Epithelial cell of proximal tubule (primary cell): ENCODE measurements at regions not wholly inside any gene's neighbourhood (a gene's known extent, or its start where the extent isn't known, plus 50 kb on each side); places are given as distances from the start of the nearest gene placed in this dataset.
A peak's percentile ranks its signal among the peaks of the same experiment; 100 is the strongest.
"Not testable (repeated sequence)": the region's sequence is repeated elsewhere in the genome, so short reads cannot be mapped to it uniquely, and the experiment has no call there.

Source experiments
- DNase-seq: peaks from one replicate; pipeline ENCODE4 v3.0.0-alpha.2; 2011; ENCODE audit warnings: low read depth
- H3K4me3 ChIP-seq: 2 replicates; pipeline ENCODE4 v1.5.1; 2011; ENCODE audit warnings: low read depth, mild to moderate bottlenecking, low read length
- TF ChIP-seq, protein P1 (sequence below): conservative IDR thresholded peaks from 2 replicates; pipeline ENCODE4 v1.5.1; 2012; ENCODE audit warnings: low read depth, mild to moderate bottlenecking, low read length

DNA sequence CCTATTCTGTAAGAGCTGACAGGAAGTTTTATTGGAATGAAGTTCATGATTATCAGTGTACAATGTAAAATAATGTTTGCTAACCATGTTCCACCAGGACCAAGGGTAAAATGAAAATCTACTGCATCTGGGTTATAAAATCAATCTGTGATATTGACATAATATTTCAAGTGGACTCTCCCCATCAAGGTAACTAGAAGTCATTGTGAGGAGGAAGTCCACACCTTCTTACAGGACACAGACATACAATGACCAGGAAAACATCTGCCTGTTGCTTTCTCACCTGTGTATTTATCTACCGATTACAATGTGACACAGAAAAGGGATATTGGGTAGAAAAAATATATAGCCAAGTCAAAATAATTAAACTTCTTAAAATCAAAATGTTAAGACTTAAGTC, 140.7 kb upstream of the RFC3 start:
- no peak for DNase-seq
- TF ChIP-seq, protein P1, sequence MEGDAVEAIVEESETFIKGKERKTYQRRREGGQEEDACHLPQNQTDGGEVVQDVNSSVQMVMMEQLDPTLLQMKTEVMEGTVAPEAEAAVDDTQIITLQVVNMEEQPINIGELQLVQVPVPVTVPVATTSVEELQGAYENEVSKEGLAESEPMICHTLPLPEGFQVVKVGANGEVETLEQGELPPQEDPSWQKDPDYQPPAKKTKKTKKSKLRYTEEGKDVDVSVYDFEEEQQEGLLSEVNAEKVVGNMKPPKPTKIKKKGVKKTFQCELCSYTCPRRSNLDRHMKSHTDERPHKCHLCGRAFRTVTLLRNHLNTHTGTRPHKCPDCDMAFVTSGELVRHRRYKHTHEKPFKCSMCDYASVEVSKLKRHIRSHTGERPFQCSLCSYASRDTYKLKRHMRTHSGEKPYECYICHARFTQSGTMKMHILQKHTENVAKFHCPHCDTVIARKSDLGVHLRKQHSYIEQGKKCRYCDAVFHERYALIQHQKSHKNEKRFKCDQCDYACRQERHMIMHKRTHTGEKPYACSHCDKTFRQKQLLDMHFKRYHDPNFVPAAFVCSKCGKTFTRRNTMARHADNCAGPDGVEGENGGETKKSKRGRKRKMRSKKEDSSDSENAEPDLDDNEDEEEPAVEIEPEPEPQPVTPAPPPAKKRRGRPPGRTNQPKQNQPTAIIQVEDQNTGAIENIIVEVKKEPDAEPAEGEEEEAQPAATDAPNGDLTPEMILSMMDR, result no peak
- H3K4me3 ChIP-seq, result no peak overlapping the region

DNA sequence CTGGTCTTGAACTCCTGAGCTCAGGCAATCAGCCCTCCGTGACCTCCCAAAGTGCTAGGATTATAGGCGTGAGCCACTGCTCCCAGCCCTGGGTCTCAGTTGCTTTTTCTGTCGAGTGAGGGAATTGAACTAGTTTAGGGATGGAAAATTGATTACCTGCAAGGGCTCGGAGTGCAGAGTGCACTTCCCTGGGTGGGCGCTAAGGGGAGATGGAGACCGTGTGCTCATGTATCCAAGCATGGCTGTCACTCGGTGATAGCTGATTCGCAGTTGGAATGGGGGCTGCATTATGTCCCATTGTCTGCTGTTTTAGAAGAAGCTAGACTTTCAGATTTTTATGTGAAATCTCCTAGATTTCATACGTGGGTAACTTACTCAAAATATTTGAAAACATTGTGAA, 139.9 kb upstream of the RFC3 start:
- H3K4me3 ChIP-seq, result no peak overlapping the region
- DNase-seq, result no peak
- TF ChIP-seq, protein P1, result no peak

DNA sequence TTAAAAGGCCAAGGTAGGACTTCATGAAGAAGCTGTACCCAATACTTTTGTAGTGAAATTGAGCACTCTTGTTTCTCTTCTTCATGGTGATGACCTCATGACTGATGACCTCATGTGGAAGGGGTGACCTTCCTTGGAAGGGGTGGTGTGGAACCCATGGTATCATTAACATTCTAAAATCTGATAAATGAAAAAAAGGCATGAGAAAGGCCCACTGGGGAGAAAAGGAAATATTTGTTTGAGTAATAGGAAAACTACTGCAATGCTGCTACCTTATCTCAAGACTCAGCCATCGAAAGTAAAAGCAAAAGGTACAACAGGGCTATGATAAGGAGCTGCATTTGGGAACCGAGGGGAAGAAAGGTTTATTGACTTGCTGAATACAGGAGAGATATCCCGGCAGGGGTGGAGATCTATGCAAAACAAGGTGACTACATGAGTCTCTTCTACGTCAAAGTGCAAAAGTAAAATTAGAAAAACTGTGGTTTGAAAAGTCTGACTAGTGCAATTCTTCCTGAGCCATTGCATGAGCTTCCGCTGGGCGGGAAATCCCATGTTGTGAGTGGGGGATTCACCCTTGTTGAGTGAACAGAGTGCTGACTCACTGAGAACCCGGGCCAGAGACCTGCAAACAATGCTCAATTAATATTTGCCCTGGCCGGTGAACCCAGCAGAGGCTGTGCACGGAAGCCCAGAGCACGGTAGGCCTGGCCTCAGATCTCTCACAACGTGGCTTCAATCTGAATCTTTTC, 138.9 kb upstream of the RFC3 start:
- peak; percentile 80 for DNase-seq
- H3K4me3 ChIP-seq, result no peak overlapping the region
- TF ChIP-seq, protein P1, result no peak

DNA sequence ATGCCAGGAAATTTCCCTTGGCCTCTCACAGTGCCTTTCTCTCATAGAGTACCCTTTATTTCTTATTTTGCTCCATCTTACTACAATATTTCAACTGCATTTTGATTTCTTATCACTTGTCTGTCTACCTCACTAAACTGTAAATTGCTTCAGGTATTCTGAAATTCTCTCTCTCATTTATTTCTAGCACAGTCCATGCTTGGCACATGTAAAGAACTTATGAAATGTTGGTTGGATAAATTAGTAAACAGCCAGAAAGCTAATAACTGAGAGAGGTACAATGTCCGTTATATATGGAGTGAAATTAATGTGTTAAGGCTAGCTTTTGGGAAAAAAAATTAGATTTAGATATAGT, 138.3 kb upstream of the RFC3 start:
- H3K4me3 ChIP-seq, result no peak overlapping the region
- TF ChIP-seq, protein P1, result no peak
- DNase-seq, result no peak

DNA sequence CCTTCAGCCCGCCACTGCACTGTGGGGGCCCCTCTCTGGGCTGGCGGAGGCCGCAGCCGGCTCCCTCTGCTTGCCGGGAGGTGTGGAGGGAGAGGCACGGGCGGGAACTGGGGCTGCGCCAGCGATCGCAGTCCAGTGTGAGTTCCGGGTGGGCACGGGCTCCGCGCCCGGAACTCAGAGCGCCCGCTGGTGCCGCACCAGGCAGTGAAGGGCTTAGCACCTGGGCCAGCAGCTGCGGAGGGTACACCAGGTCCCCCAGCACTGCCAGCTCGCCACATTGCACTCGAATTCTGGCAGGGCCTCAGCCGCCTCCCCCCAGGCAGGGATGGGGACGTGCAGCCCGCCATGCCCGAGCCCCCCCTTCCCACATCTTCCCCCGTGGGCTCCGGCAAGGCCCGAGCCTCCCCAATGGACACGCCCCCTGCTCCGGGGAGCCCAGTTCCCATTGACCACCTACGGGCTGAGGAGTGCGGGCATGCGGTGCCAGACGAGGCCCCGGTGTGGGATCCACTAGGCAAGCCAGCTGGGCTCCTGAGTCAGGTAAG, 135.9 kb upstream of the RFC3 start:
- no peak for DNase-seq
- H3K4me3 ChIP-seq, result no peak overlapping the region
- TF ChIP-seq, protein P1, result no peak

DNA sequence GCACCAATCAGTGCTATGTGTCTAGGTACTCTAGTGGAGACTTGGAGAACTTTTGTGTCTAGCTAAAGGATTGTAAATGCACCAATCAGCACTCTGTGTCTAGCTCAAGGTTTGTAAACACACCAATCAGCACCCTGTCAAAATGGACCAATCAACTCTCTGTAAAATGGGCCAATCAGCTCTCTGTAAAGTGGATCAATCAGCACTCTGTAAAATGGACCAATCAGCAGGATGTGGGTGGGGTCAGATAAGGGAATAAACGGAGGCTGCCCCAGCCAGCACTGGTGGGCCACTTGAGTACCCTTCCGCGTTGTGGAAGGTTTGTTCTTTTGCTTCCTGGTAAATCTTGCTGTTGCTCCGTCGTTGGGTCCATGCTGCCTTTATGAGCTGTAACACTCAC, 135.3 kb upstream of the RFC3 start:
- not testable (repeated sequence) for H3K4me3 ChIP-seq, DNase-seq

DNA sequence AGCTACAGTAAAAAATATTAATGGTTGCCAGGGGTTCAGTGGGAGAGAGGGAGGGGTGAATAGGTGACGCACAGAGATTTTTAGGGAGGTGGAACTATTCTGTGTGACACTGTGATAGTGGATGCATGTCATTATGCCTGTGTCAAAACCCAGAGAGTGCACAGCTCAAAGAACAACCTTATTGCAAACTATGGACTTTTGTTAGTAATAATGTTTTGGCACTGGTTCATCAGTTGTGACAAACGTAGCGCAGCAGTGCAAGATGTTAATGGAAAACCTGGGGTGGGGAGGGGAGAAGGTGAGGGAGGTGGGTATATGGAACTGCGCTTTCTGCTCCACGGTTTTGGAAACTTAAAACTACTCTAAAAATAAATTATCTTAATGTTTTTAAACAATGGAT, 134.6 kb upstream of the RFC3 start:
- no peak for DNase-seq
- TF ChIP-seq, protein P1, result no peak
- H3K4me3 ChIP-seq, result no peak overlapping the region
